Epithelial cell of esophagus (primary cell): ENCODE measurements at regions not wholly inside any gene's neighbourhood (a gene's known extent, or its start where the extent isn't known, plus 50 kb on each side); places are given as distances from the start of the nearest gene placed in this dataset.
A peak's percentile ranks its signal among the peaks of the same experiment; 100 is the strongest.

Source experiments
- DNase-seq: peaks from one replicate; pipeline ENCODE4 v3.0.0; 2010; ENCODE audit warnings: low read depth
- H3K4me3 ChIP-seq: 2 replicates; pipeline ENCODE4 v1.5.1; 2011; ENCODE audit warnings: mild to moderate bottlenecking, low read length, control low read depth
- CTCF ChIP-seq: IDR thresholded peaks from 2 replicates; pipeline ENCODE4 v1.5.1; 2011; ENCODE audit warnings: low read depth, mild to moderate bottlenecking, low read length, control low read depth, inconsistent platforms; ENCODE audit not compliant: insufficient read depth; ENCODE audit errors: missing control alignments

GRCh38 chr7:109351493-109351892 lies 781.8 kb downstream of the DNAJB9 start:
- TF ChIP-seq CTCF, result no peak
- H3K4me3 ChIP-seq, result no peak overlapping the region
- DNase-seq, result no peak

DNA sequence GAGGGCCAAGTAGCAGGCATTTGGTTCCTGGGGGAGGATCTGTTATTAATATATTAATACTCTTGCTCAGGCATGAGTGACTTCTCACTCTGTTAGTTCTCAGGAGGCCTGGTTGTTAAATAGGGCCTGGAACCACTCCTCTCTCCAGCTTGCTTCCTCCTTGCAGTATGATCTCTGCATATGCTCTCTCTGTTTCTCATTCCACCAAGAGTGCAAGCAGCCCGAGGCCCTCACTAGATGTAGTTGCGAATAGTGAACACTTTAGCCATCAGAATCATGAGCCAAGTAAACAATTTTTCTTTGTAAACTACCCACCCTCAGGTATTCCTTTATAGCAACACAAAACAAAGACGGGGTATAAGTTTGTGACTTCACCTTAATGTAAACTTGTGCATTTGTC lies 784.3 kb downstream of the DNAJB9 start:
- no peak for TF ChIP-seq CTCF
- no peak overlapping the region for H3K4me3 ChIP-seq
- no peak for DNase-seq

DNA sequence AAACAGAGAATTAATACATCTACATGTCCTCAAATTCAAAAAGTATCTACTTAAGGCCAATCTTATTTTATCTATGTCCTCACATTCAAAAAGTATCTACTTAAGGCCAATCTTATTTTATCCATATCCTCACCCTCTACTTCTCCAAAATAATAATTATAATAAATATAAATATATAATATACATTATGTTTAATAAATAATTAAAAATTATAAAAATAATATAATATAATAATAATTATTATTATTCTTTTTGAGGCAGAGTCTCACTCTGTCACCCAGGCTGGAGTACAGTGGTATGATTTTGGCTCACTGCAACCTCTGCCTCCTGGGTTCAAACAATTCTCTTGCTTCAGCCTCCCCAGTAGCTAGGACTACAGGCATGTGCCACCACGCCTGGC lies 784.9 kb downstream of the DNAJB9 start:
- DNase-seq, result no peak
- no peak for TF ChIP-seq CTCF
- H3K4me3 ChIP-seq, result no peak overlapping the region

GRCh38 chr7:109375823-109376222 lies 806.1 kb downstream of the DNAJB9 start:
- TF ChIP-seq CTCF, result no peak
- H3K4me3 ChIP-seq, result no peak overlapping the region
- no peak for DNase-seq

- peak; percentile 32 for DNase-seq
- no peak for TF ChIP-seq CTCF
- H3K4me3 ChIP-seq, result no peak overlapping the region
These were observed 806.9 kb downstream of the DNAJB9 start for GRCh38 chr7:109376576-109376975.

GRCh38 chr7:109377076-109377884 lies 807.6 kb downstream of the DNAJB9 start:
- TF ChIP-seq CTCF, result no peak
- DNase-seq, result no peak
- H3K4me3 ChIP-seq, result no peak overlapping the region

DNA sequence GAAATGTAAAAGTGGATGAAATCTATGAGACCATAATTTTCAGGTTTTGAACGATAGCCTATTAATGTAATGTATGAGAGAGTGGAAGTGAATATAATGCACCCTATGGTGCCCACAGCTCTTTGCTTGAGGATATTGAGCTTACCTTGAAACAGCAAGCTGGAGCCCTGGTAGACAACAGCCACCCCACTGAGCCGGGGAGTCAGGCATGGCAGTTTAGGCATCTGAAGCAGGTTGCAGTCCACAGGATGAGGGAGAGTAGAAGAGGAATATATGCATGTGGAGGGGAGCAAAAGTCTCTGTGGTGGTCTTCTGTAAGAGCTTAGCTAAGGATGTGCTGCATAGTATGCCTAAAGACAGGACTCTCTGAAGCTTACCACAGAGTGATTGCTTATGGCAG lies 817.3 kb downstream of the DNAJB9 start:
- no peak for DNase-seq
- no peak overlapping the region for H3K4me3 ChIP-seq
- no peak for TF ChIP-seq CTCF
